Lung (tissue), 11 donors: ENCODE measurements at regions not wholly inside any gene's neighbourhood (a gene's known extent, or its start where the extent isn't known, plus 50 kb on each side); places are given as distances from the start of the nearest gene placed in this dataset.

ENCODE experiments used
- ATAC-seq: fragments of 200-7000 bp; cut with Tn5 transposase; one replicate; pipeline ENCODE4 v1.9.1; 2020; ENCODE audit warnings: moderate number of reproducible peaks; ENCODE audit not compliant: insufficient read depth, low FRiP score
- DNase-seq, 3 donors: peaks; one replicate each; pipeline ENCODE4 v3.0.0-alpha.2; 2013 to 2017
- H3K27ac ChIP-seq, 2 donors: one replicate each; pipeline ENCODE4 v1.5.1; 2013; ENCODE audit warnings: mild to moderate bottlenecking in 2 of 2, moderate library complexity in 2 of 2, control low read depth in 1 of 2, inconsistent platforms in 1 of 2, low read depth in 1 of 2, low read length in 1 of 2
- H3K27me3 ChIP-seq, 3 donors: one replicate each; pipeline ENCODE4 v1.5.1; 2013; ENCODE audit warnings: low read length in 2 of 3; ENCODE audit not compliant: control insufficient read depth in 3 of 3, insufficient read depth in 3 of 3
- H3K36me3 ChIP-seq, 4 donors: one replicate each; pipeline ENCODE4 v1.5.1; 2013; ENCODE audit warnings: low read length in 4 of 4, mild to moderate bottlenecking in 1 of 4, moderate library complexity in 1 of 4; ENCODE audit not compliant: control insufficient read depth in 4 of 4, insufficient read depth in 4 of 4
- H3K4me1 ChIP-seq, 5 donors: one replicate each; pipeline ENCODE4 v1.5.1; 2013; ENCODE audit warnings: low read length in 5 of 5, mild to moderate bottlenecking in 2 of 5, moderate library complexity in 1 of 5; ENCODE audit not compliant: control insufficient read depth in 5 of 5, insufficient read depth in 5 of 5
- H3K4me3 ChIP-seq: one replicate; pipeline ENCODE4 v1.5.1; 2013; ENCODE audit warnings: mild to moderate bottlenecking, control low read depth, moderate library complexity
- H3K9ac ChIP-seq, 2 donors: one replicate each; pipeline ENCODE4 v1.5.1; 2013; ENCODE audit warnings: low read length in 2 of 2, control low read depth in 1 of 2; ENCODE audit not compliant: insufficient read depth in 1 of 2
- H3K9me3 ChIP-seq, 4 donors: one replicate each; pipeline ENCODE4 v1.5.1; 2013; ENCODE audit warnings: low read length in 3 of 4, mild to moderate bottlenecking in 1 of 4, moderate library complexity in 1 of 4; ENCODE audit not compliant: control insufficient read depth in 4 of 4, insufficient read depth in 3 of 4
- CTCF ChIP-seq: IDR thresholded peaks from 2 replicates; pipeline ENCODE4 v1.5.1; 2012; ENCODE audit warnings: mild to moderate bottlenecking; ENCODE audit errors: control extremely low read depth, extremely low read depth
- WGBS, 2 donors: extraction: QIAGEN DNeasy Blood & Tissue Kit; methylation state at CpG; one replicate each; pipeline ENCODE4 v1.1.7; 2013; 5-methylcytosine and 5-hydroxymethylcytosine counted together
- donor health status: control.
- donor health status: control.
- donor health status: Bipolar disorder and iron deficiency.
- donor health status: healthy.
- donor health status: DM: yes; HTN: yes; CAD: no.

DNA sequence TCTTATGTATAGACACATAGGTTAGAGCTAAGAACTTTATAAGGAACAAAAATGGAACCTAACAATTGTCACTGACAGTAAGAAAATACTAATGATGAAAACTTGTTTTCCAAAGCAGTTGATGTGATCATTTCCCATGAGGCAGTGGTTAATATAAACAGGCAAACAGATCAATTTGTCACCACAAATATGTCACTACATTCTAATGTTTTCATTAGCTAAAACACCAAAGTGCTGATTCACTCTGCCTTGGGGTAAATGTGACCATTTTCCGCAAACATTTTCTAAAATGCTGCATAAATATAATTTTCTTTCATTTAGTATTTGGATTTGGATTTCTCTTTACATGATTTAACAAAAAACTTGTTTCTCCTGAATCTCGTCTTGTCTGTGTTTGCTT, 408.9 kb upstream of the CTSO start:
- Histone ChIP-seq H3K9me3 (no peaks in the 10 kb centered on the region), H3K4me3 (no peak overlapping the region), H3K9ac (no peak overlapping the region), H3K36me3 (no peaks in the 10 kb centered on the region), H3K27me3 (no peaks in the 10 kb centered on the region), H3K4me1 (no peaks in the 10 kb centered on the region), H3K27ac (no peak overlapping the region)
- no peak for DNase-seq
- ATAC-seq = no peak
- no peak for TF ChIP-seq CTCF
- 41 to 65% methylated on average over 2 of the region's 2 CpGs for WGBS, 2 donors

GRCh38 chr4:156347412-156348075, 393.9 kb upstream of the CTSO start:
- no peak overlapping the region for H3K4me3 ChIP-seq
- H3K36me3 ChIP-seq = no peaks in the 10 kb centered on the region
- no peak overlapping the region for H3K27ac ChIP-seq
- TF ChIP-seq CTCF = no peak
- H3K9ac ChIP-seq = no peak overlapping the region
- H3K9me3 ChIP-seq = no peaks in the 10 kb centered on the region
- DNase-seq (no peak), ATAC-seq (no peak)
- no peaks in the 10 kb centered on the region for H3K4me1 ChIP-seq
- no peaks in the 10 kb centered on the region for H3K27me3 ChIP-seq

DNA sequence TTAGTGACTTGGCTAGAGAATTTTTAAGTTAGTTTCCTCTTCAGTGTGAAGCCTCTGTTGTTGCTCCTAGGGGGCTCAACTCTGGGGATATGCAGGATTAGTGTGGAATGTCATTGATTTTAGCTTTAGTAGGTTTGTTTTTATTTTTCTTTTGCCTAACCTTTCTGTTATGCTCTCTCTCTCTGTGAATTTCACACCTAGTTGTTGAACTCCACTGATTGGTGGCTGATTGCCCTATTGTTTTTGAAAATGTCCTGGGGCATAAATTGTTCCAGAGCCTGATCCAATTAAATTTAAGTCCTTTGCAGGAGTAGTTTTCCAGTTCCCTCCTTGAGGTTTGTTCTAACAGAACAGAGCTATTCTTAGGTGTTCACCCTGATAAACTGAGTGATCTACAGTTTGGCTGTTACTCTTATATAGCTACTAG, 393.3 kb upstream of the CTSO start:
- ATAC-seq = no peak
- Histone ChIP-seq H3K9me3 (no peaks in the 10 kb centered on the region), H3K4me1 (no peaks in the 10 kb centered on the region), H3K4me3 (no peak overlapping the region), H3K9ac (no peak overlapping the region), H3K36me3 (no peaks in the 10 kb centered on the region), H3K27me3 (no peaks in the 10 kb centered on the region), H3K27ac (no peak overlapping the region)
- no peak for DNase-seq
- no peak for TF ChIP-seq CTCF

DNA sequence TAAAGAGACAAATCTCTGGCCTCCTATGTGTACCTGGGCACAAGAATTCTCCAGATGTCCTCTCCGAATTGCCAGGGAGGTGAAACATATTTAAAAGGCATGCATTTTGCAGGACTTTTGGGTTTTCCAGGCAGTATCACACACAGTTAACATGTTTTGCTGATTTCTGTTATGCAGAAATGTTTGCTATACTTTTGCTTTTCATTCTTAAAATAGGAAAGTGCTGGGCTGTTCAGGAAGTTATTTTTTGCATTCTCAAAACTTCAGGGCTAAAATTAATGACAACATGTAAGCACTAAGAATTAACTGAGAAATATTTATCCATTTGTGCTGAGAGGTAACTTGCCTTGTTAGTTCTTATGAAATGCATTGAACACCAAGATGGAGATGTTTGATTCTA, 390.7 kb upstream of the CTSO start:
- Histone ChIP-seq H3K27ac (no peak overlapping the region), H3K36me3 (no peaks in the 10 kb centered on the region), H3K27me3 (no peaks in the 10 kb centered on the region), H3K9ac (no peak overlapping the region), H3K4me1 (no peaks in the 10 kb centered on the region), H3K4me3 (no peak overlapping the region), H3K9me3 (no peaks in the 10 kb centered on the region)
- ATAC-seq (no peak), DNase-seq (no peak)
- TF ChIP-seq CTCF = no peak
- 33 to 47% methylated on average over 1 of the region's 1 CpG for WGBS, 2 donors
